ENCODE measurements at regions not wholly inside any gene's neighbourhood (a gene's known extent, or its start where the extent isn't known, plus 50 kb on each side); places are given as distances from the start of the nearest gene placed in this dataset.

GRCh38 chr19:30629086-30629485, 256.9 kb downstream of the ZNF536 start:
- Mint-ChIP-seq H3K4me3 (no peak overlapping the region), H3K4me1 (no peaks in the 10 kb centered on the region), H3K27me3 (no peaks in the 10 kb centered on the region), H3K36me3 (ENCODE audit: low read depth) (no peaks in the 10 kb centered on the region), H3K27ac (no peak overlapping the region)
- no peaks in the 10 kb centered on the region for H3K9me3 ChIP-seq (ENCODE audit: control insufficient read depth, low read length, poor library complexity, severe bottlenecking)
- DNase-seq (no peak), ATAC-seq (no peak)

DNA sequence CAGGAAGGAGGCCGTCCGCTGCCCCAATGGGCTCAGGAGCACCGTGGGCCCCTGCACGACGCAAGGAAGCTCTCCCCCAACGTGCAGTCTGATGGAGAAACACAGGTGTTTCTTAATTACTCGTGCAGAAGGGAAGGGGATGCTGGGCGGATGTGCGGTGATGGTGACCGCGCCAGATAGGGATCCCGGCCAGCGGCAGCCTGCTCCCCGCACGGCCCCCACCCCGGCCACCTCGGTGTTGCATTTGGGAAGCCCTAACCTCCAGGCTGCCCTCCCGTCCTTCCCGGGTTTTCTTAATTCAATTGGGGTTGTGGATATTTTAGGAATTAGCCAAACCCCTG, 254.4 kb downstream of the ZNF536 start:
- Mint-ChIP-seq H3K36me3 (ENCODE audit: low read depth) (no peaks in the 10 kb centered on the region), H3K4me3 (no peak overlapping the region), H3K27me3 (no peaks in the 10 kb centered on the region), H3K4me1 (no peaks in the 10 kb centered on the region), H3K27ac (no peak overlapping the region)
- H3K9me3 ChIP-seq (ENCODE audit: control insufficient read depth, low read length, poor library complexity, severe bottlenecking), result no peaks in the 10 kb centered on the region
- DNase-seq (no peak), ATAC-seq (no peak)

DNA sequence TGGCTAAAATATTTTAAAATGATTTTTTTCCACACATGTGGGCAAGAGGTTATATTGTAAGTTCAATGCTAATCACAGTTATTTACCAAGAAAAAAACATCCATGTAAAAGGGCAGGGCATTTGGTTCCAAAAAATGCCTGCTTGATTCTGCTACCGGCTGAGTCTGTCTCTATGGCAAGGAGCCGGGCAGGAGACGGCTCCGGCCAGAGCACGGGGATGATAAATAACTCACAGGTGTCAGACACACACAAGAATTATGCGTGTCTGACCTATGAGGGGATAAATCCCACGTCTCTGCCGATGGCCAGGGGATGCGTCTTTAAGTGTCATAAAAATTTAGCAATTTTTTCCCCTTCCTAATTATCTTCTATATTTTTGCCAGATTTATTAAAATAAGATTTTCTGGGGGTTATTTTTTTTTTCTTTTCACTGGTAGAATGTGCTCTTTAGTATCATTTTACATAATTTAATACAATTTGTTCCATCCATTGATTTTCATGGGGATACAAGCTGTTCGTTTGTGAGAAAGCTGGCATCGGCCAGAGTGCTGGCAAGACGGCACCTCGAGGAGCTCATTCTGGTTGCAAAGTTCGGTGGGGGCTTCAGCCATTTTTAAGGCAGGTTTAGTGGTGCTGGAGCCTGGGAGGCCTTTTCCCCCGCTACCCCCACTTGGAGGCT, 253.9 kb downstream of the ZNF536 start:
- DNase-seq, result no peak
- no peaks in the 10 kb centered on the region for H3K4me1 Mint-ChIP-seq
- H3K27me3 Mint-ChIP-seq, result no peaks in the 10 kb centered on the region
- H3K4me3 Mint-ChIP-seq, result no peak overlapping the region
- H3K36me3 Mint-ChIP-seq (ENCODE audit: low read depth), result no peaks in the 10 kb centered on the region
- no peaks in the 10 kb centered on the region for H3K9me3 ChIP-seq (ENCODE audit: control insufficient read depth, low read length, poor library complexity, severe bottlenecking)
- no peak overlapping the region for H3K27ac Mint-ChIP-seq
- ATAC-seq, result no peak

DNA sequence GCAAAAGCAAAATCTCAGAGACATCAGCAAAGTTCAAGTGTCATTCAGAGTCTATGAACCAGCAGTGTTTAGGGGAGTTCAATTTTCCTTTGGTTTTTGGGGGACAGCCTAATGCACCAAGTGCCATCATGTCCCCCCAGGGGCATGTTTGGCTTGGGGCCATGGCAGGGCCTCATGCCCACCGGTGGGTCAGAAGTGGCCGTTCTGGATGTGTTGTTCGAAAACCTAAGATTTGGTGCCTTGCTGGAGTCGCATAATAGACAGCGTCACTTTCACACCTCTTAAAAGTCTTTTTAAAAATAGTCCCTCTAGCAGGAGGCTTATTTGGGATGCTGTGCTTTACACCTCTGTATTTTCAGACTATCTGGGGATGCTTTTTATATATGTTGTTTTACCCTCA, 250.1 kb downstream of the ZNF536 start:
- Mint-ChIP-seq H3K4me1 (no peaks in the 10 kb centered on the region), H3K27ac (no peak overlapping the region), H3K4me3 (no peak overlapping the region), H3K27me3 (peaks cover 16% of the 10 kb centered on the region), H3K36me3 (ENCODE audit: low read depth) (no peaks in the 10 kb centered on the region)
- ATAC-seq, result no peak
- no peaks in the 10 kb centered on the region for H3K9me3 ChIP-seq (ENCODE audit: control insufficient read depth, low read length, poor library complexity, severe bottlenecking)
- no peak for DNase-seq

DNA sequence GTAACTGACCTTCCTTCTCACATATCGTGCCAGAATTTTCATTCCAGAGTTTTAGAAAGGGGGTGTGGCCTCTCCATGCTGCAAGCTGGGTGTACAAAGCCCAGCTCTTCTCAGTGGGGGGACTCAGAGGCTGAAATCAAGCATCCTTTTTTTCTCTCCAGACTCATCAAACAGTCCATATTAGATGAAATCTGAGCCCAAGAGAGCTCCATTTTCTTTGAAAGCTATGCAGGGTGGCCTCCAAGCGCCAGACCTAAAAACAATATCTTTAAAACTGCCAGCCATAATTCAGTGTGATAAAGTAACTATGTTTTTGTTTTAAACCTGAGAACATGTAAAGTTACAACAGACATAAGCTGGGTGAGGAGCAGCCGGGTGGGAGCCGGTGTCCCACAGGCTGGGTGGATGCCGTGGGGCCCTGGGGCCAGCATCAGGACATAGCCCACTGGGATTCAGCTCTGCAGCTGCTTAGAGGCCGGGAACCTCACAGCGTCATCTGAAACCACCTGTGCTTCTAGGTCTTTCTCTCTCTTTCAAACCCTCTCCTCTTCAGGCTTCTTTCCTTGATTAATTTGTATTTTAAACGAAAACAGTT, 249.2 kb downstream of the ZNF536 start:
- Mint-ChIP-seq H3K27me3 (peaks cover 16% of the 10 kb centered on the region), H3K4me1 (no peaks in the 10 kb centered on the region), H3K27ac (no peak overlapping the region), H3K36me3 (ENCODE audit: low read depth) (no peaks in the 10 kb centered on the region), H3K4me3 (no peak overlapping the region)
- no peaks in the 10 kb centered on the region for H3K9me3 ChIP-seq (ENCODE audit: control insufficient read depth, low read length, poor library complexity, severe bottlenecking)
- ATAC-seq (no peak), DNase-seq (no peak)

DNA sequence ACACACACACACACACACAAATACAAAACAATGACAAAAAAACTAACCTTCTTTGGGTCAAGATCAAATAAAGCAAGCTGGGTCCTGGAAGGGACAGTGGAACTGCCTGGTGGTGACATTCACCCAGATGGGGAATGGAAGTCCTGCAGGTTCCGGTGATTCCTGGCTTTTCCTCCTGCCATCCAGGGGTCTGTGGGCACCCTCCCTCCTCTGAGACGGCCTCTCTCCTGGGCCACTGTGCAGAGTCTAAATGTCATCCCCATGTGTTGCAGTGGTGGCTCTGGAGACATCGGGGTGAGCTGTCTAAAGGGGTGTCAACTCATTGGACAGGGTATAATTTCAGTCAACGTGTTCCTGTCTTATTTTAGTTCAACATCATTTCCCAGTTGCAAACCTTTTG, 248.2 kb downstream of the ZNF536 start:
- H3K36me3 Mint-ChIP-seq (ENCODE audit: low read depth), result no peaks in the 10 kb centered on the region
- H3K27ac Mint-ChIP-seq, result no peak overlapping the region
- DNase-seq, result no peak
- no peak for ATAC-seq
- peaks cover 16% of the 10 kb centered on the region for H3K27me3 Mint-ChIP-seq
- H3K4me1 Mint-ChIP-seq, result no peaks in the 10 kb centered on the region
- H3K4me3 Mint-ChIP-seq, result no peak overlapping the region
- H3K9me3 ChIP-seq (ENCODE audit: control insufficient read depth, low read length, poor library complexity, severe bottlenecking), result no peaks in the 10 kb centered on the region

DNA sequence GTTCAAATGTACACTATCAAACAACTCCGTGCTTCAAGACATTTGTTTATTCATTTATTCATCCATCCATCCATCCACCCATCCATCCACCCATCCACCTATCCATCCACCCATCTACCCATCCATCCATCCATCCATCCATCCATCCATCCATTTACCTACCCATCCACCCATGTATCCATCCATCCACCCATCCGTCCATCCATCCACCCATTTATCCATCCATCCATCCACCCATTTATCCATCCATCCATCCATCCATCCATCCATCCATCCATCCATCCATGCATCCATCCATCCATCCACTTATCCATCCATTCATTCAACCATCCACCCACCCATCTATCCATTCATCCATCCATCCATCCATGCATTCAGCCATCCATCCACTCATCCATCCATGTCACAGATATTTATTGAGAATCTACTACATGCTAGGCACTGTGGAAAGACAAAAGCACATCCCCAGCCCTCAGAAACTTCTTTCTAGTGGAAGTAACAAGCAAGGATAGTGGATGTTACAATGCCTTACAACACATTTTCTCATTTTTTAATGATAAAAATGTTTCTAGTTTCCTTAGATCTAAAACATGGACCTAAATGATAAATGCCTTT, 237.6 kb downstream of the ZNF536 start:
- no peaks in the 10 kb centered on the region for H3K9me3 ChIP-seq (ENCODE audit: control insufficient read depth, low read length, poor library complexity, severe bottlenecking)
- Mint-ChIP-seq H3K36me3 (ENCODE audit: low read depth) (no peaks in the 10 kb centered on the region), H3K27me3 (no peaks in the 10 kb centered on the region), H3K4me1 (no peaks in the 10 kb centered on the region), H3K27ac (no peak overlapping the region), H3K4me3 (no peak overlapping the region)
- no peak for DNase-seq
- ATAC-seq, result no peak

GRCh38 chr19:30608471-30608870, 236.3 kb downstream of the ZNF536 start:
- no peak for ATAC-seq
- H3K27ac Mint-ChIP-seq, result no peak overlapping the region
- no peaks in the 10 kb centered on the region for H3K9me3 ChIP-seq (ENCODE audit: control insufficient read depth, low read length, poor library complexity, severe bottlenecking)
- DNase-seq, result no peak
- H3K27me3 Mint-ChIP-seq, result no peaks in the 10 kb centered on the region
- H3K4me3 Mint-ChIP-seq, result no peak overlapping the region
- no peaks in the 10 kb centered on the region for H3K4me1 Mint-ChIP-seq
- H3K36me3 Mint-ChIP-seq (ENCODE audit: low read depth), result no peaks in the 10 kb centered on the region

Measured in T-helper 17 cell (primary cell).